SK-N-SH (cell line): ENCODE measurements at regions not wholly inside any gene's neighbourhood (a gene's known extent, or its start where the extent isn't known, plus 50 kb on each side); places are given as distances from the start of the nearest gene placed in this dataset.

ENCODE experiments used
- CTCF ChIP-seq: fragments of 200-600 bp; sonication (generic); IDR thresholded peaks from 2 replicates; pipeline ENCODE4 v1.6.1; 2017; ENCODE audit warnings: antibody characterized with exemption, mild to moderate bottlenecking, moderate library complexity
- EZH2phosphoT487 ChIP-seq: fragments of 200-600 bp; sonication (generic); IDR thresholded peaks from 2 replicates; pipeline ENCODE4 v1.6.1; 2017; ENCODE audit warnings: low read depth, mixed run types, mild to moderate bottlenecking, antibody characterized with exemption, moderate library complexity, borderline replicate concordance
- FOXM1 ChIP-seq: IDR thresholded peaks from 2 replicates; pipeline ENCODE4 v1.4.0; 2012; ENCODE audit warnings: low read depth, mild to moderate bottlenecking
- GABPA ChIP-seq: IDR thresholded peaks from 2 replicates; pipeline ENCODE4 v1.4.0; 2012; ENCODE audit warnings: low read depth, mild to moderate bottlenecking
- GATA2 ChIP-seq: sonication (generic); formaldehyde crosslinking; IDR thresholded peaks from 2 replicates; pipeline ENCODE4 v1.5.0; 2020; ENCODE audit warnings: mild to moderate bottlenecking, missing genetic modification reagents
- JUND ChIP-seq: IDR thresholded peaks from 2 replicates; pipeline ENCODE4 v1.4.0; 2012
- MAX ChIP-seq: IDR thresholded peaks from 2 replicates; pipeline ENCODE4 v1.4.0; 2012; ENCODE audit warnings: low read depth
- PBX3 ChIP-seq: IDR thresholded peaks from 2 replicates; pipeline ENCODE4; 2012
- POLR2AphosphoS5 ChIP-seq: IDR thresholded peaks from 2 replicates; pipeline ENCODE4 v1.6.1; 2012; ENCODE audit warnings: low read depth, low read length
- REST ChIP-seq: IDR thresholded peaks from 2 replicates; pipeline ENCODE4 v1.6.1; 2012; ENCODE audit warnings: mild to moderate bottlenecking, low read depth, low read length, moderate library complexity
- RFX5 ChIP-seq: IDR thresholded peaks from 2 replicates; pipeline ENCODE4 v1.6.1; 2012; ENCODE audit warnings: mild to moderate bottlenecking, improper control_type of control experiment, low read length

- TF ChIP-seq JUND, result no peak
- no peak for TF ChIP-seq MAX
- TF ChIP-seq CTCF, result no peak
- no peak for TF ChIP-seq RFX5
- no peak for TF ChIP-seq POLR2AphosphoS5
- no peak for TF ChIP-seq FOXM1
- no peak for TF ChIP-seq PBX3
- TF ChIP-seq REST, result no peak
- TF ChIP-seq EZH2phosphoT487, result no peak
- no peak for TF ChIP-seq GABPA
- TF ChIP-seq GATA2 (CRISPR knock-in tag), result no peak
Observed at GRCh38 chr3:95226437-95226836, 1163.6 kb downstream of the NSUN3 start.
